ENCODE measurements at regions not wholly inside any gene's neighbourhood (a gene's known extent, or its start where the extent isn't known, plus 50 kb on each side); places are given as distances from the start of the nearest gene placed in this dataset.

DNA sequence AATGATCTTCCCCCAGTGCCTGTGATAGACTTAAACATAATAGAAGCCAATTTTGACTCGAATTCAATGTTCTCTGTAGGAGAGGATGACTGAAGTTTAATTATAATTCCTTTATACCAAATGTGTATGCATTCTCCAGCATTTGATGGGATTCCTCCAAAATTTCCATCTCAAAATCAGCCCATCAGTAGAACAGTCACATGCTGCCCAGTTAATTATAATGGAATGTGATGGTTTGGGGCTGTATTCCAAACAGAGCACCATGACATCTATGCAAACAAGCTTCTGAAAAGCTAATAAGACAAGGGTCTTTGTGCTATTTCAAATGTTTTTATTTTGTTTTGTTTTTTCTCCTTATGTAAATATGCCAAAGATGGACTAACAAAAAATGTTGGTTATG lies 127.7 kb upstream of the SPATA16 start:
- TF ChIP-seq TEAD4 (IDR thresholded peaks at IDR 0.05) (no peak), CREB1 (IDR thresholded peaks at IDR 0.05; ENCODE audit: low read depth) (no peak), EP300 (IDR thresholded peaks at IDR 0.05; ENCODE audit: borderline replicate concordance) (no peak), FOXM1 (IDR thresholded peaks at IDR 0.05; ENCODE audit: borderline replicate concordance, low read depth) (no peak), TCF12 (IDR thresholded peaks at IDR 0.05; ENCODE audit: low read depth) (no peak), EGR1 (IDR thresholded peaks at IDR 0.05) (no peak), YY1 (IDR thresholded peaks at IDR 0.05; ENCODE audit: low read depth) (no peak), NFIC (IDR thresholded peaks at IDR 0.05) (no peak)
- TF ChIP-seq, protein P1, sequence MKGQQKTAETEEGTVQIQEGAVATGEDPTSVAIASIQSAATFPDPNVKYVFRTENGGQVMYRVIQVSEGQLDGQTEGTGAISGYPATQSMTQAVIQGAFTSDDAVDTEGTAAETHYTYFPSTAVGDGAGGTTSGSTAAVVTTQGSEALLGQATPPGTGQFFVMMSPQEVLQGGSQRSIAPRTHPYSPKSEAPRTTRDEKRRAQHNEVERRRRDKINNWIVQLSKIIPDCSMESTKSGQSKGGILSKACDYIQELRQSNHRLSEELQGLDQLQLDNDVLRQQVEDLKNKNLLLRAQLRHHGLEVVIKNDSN (IDR thresholded peaks at IDR 0.05) = no peak

GRCh38 chr3:173267716-173268115 lies 126.7 kb upstream of the SPATA16 start:
- TF ChIP-seq CEBPB (IDR thresholded peaks at IDR 0.05) (no peak), YY1 (IDR thresholded peaks at IDR 0.05; ENCODE audit: low read depth) (no peak)

DNA sequence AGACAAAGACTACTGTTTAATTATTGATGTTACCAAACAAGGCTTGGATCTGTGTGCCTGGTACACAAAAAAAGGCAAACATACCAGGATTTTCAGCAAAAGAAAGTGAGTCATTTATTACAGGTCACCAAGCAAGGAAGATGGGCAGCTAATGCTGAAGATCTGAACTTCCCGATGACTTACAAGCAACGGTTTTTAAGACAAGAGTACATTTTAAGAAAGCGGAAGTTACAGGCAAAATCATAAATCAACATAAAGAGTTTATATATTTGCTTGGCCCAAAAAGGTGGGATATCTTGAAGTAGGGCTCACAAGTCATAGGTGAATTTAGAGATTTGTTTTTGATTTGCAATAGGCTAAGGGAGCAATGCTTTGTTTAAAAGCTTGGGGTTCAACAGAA lies 125.4 kb upstream of the SPATA16 start:
- TF ChIP-seq YY1 (IDR thresholded peaks at IDR 0.05; ENCODE audit: low read depth) (no peak), EP300 (IDR thresholded peaks at IDR 0.05; ENCODE audit: borderline replicate concordance) (no peak), CREB1 (IDR thresholded peaks at IDR 0.05; ENCODE audit: low read depth) (no peak)

GRCh38 chr3:173258697-173259096 lies 117.7 kb upstream of the SPATA16 start:
- TF ChIP-seq, protein P2, sequence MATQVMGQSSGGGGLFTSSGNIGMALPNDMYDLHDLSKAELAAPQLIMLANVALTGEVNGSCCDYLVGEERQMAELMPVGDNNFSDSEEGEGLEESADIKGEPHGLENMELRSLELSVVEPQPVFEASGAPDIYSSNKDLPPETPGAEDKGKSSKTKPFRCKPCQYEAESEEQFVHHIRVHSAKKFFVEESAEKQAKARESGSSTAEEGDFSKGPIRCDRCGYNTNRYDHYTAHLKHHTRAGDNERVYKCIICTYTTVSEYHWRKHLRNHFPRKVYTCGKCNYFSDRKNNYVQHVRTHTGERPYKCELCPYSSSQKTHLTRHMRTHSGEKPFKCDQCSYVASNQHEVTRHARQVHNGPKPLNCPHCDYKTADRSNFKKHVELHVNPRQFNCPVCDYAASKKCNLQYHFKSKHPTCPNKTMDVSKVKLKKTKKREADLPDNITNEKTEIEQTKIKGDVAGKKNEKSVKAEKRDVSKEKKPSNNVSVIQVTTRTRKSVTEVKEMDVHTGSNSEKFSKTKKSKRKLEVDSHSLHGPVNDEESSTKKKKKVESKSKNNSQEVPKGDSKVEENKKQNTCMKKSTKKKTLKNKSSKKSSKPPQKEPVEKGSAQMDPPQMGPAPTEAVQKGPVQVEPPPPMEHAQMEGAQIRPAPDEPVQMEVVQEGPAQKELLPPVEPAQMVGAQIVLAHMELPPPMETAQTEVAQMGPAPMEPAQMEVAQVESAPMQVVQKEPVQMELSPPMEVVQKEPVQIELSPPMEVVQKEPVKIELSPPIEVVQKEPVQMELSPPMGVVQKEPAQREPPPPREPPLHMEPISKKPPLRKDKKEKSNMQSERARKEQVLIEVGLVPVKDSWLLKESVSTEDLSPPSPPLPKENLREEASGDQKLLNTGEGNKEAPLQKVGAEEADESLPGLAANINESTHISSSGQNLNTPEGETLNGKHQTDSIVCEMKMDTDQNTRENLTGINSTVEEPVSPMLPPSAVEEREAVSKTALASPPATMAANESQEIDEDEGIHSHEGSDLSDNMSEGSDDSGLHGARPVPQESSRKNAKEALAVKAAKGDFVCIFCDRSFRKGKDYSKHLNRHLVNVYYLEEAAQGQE (IDR thresholded peaks at IDR 0.05; ENCODE audit: low read depth) = no peak
- TF ChIP-seq, protein P1 (IDR thresholded peaks at IDR 0.05) = no peak
- TF ChIP-seq FOXM1 (IDR thresholded peaks at IDR 0.05; ENCODE audit: borderline replicate concordance, low read depth) = no peak
- no peak for TF ChIP-seq RAD21 (IDR thresholded peaks at IDR 0.05; ENCODE audit: low read depth)
- TF ChIP-seq TAF1 (IDR thresholded peaks at IDR 0.05; ENCODE audit: low read depth) = no peak
- no peak for TF ChIP-seq TCF12 (IDR thresholded peaks at IDR 0.05; ENCODE audit: low read depth)
- no peak for TF ChIP-seq TEAD4 (IDR thresholded peaks at IDR 0.05)
- TF ChIP-seq YY1 (IDR thresholded peaks at IDR 0.05; ENCODE audit: low read depth) = no peak
- TF ChIP-seq, protein P3, sequence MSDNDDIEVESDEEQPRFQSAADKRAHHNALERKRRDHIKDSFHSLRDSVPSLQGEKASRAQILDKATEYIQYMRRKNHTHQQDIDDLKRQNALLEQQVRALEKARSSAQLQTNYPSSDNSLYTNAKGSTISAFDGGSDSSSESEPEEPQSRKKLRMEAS (IDR thresholded peaks at IDR 0.05) = no peak
- TF ChIP-seq CEBPB (IDR thresholded peaks at IDR 0.05) = no peak
- no peak for TF ChIP-seq ZBTB7A (IDR thresholded peaks at IDR 0.05; ENCODE audit: low read depth)
- TF ChIP-seq NFIC (IDR thresholded peaks at IDR 0.05) = no peak
- no peak for TF ChIP-seq EGR1 (IDR thresholded peaks at IDR 0.05)
- no peak for TF ChIP-seq EP300 (IDR thresholded peaks at IDR 0.05; ENCODE audit: borderline replicate concordance)
- TF ChIP-seq CREB1 (IDR thresholded peaks at IDR 0.05; ENCODE audit: low read depth) = no peak

- TF ChIP-seq TAF1 (IDR thresholded peaks at IDR 0.05; ENCODE audit: low read depth) (no peak), CEBPB (IDR thresholded peaks at IDR 0.05) (no peak), CREB1 (IDR thresholded peaks at IDR 0.05; ENCODE audit: low read depth) (no peak), YY1 (IDR thresholded peaks at IDR 0.05; ENCODE audit: low read depth) (no peak), FOXM1 (IDR thresholded peaks at IDR 0.05; ENCODE audit: borderline replicate concordance, low read depth) (no peak), EP300 (IDR thresholded peaks at IDR 0.05; ENCODE audit: borderline replicate concordance) (no peak)
- TF ChIP-seq, protein P3 (IDR thresholded peaks at IDR 0.05) = no peak
These were observed 116.8 kb upstream of the SPATA16 start for GRCh38 chr3:173257797-173258196.

- no peak for TF ChIP-seq CEBPB (IDR thresholded peaks at IDR 0.05)
- TF ChIP-seq, protein P2 (IDR thresholded peaks at IDR 0.05; ENCODE audit: low read depth) = no peak
- no peak for TF ChIP-seq TEAD4 (IDR thresholded peaks at IDR 0.05)
- TF ChIP-seq, protein P1 (IDR thresholded peaks at IDR 0.05) = no peak
- TF ChIP-seq EGR1 (IDR thresholded peaks at IDR 0.05) = no peak
- no peak for TF ChIP-seq YY1 (IDR thresholded peaks at IDR 0.05; ENCODE audit: low read depth)
- no peak for TF ChIP-seq ZBTB7A (IDR thresholded peaks at IDR 0.05; ENCODE audit: low read depth)
- TF ChIP-seq, protein P3 (IDR thresholded peaks at IDR 0.05) = no peak
- no peak for TF ChIP-seq TAF1 (IDR thresholded peaks at IDR 0.05; ENCODE audit: low read depth)
- no peak for TF ChIP-seq TCF12 (IDR thresholded peaks at IDR 0.05; ENCODE audit: low read depth)
- TF ChIP-seq CREB1 (IDR thresholded peaks at IDR 0.05; ENCODE audit: low read depth) = no peak
- no peak for TF ChIP-seq NFIC (IDR thresholded peaks at IDR 0.05)
- no peak for TF ChIP-seq RAD21 (IDR thresholded peaks at IDR 0.05; ENCODE audit: low read depth)
- no peak for TF ChIP-seq FOXM1 (IDR thresholded peaks at IDR 0.05; ENCODE audit: borderline replicate concordance, low read depth)
- TF ChIP-seq EP300 (IDR thresholded peaks at IDR 0.05; ENCODE audit: borderline replicate concordance) = no peak
These were observed 114.5 kb upstream of the SPATA16 start for GRCh38 chr3:173255555-173255954.
